Omental fat pad (tissue), 3 donors: ENCODE measurements at regions not wholly inside any gene's neighbourhood (a gene's known extent, or its start where the extent isn't known, plus 50 kb on each side); places are given as distances from the start of the nearest gene placed in this dataset.

Experiments used
- ATAC-seq: fragments of 150-250 bp; one replicate; pipeline ENCODE4 v1.9.1; 2016; ENCODE audit warnings: mild to moderate bottlenecking, moderate library complexity; ENCODE audit not compliant: low FRiP score
- DNase-seq: peaks from one replicate; pipeline ENCODE4 v3.0.0-alpha.2; 2019; ENCODE audit warnings: low spot score
- CTCF ChIP-seq, 3 donors: fragments of 450-650 bp; IDR thresholded peaks; one replicate each; pipeline ENCODE4 v1.5.1; 2016 to 2017; ENCODE audit warnings: antibody characterized with exemption in 3 of 3, mild to moderate bottlenecking in 3 of 3, moderate library complexity in 2 of 3

GRCh38 chr1:30603081-30603858 lies 120.1 kb downstream of the MATN1 start:
- no peak for TF ChIP-seq CTCF (IDR thresholded peaks at IDR 0.05)
- no peak for ATAC-seq
- no peak for DNase-seq

GRCh38 chr1:30601316-30602085 lies 121.9 kb downstream of the MATN1 start:
- ATAC-seq, result no peak
- no peak for DNase-seq
- TF ChIP-seq CTCF (IDR thresholded peaks at IDR 0.05), result no peak

- TF ChIP-seq CTCF (IDR thresholded peaks at IDR 0.05), result no peak
- DNase-seq (no peak), ATAC-seq (no peak)
Observed at GRCh38 chr1:30600706-30601105, 122.7 kb downstream of the MATN1 start.

GRCh38 chr1:30600258-30600657 lies 123.1 kb downstream of the MATN1 start:
- no peak for TF ChIP-seq CTCF (IDR thresholded peaks at IDR 0.05)
- DNase-seq (no peak), ATAC-seq (no peak)

- no peak for TF ChIP-seq CTCF (IDR thresholded peaks at IDR 0.05)
- no peak for ATAC-seq
- no peak for DNase-seq
Observed at GRCh38 chr1:30599721-30600120, 123.7 kb downstream of the MATN1 start.

- DNase-seq, result no peak
- ATAC-seq, result no peak
- no peak for TF ChIP-seq CTCF (IDR thresholded peaks at IDR 0.05)
Observed at GRCh38 chr1:30598571-30599114, 124.7 kb downstream of the MATN1 start.
